GM23338 (cell line): ENCODE measurements at regions not wholly inside any gene's neighbourhood (a gene's known extent, or its start where the extent isn't known, plus 50 kb on each side); places are given as distances from the start of the nearest gene placed in this dataset.

Experiments
- ATAC-seq: fragments of 200-7000 bp; cut with Tn5 transposase; 3 replicates; pipeline ENCODE4 v1.9.1; 2020
- DNase-seq: peaks from one replicate; pipeline ENCODE4 v3.0.0-alpha.2; 2015; ENCODE audit warnings: low spot score
- H2AFZ ChIP-seq: fragments of 200-600 bp; sonication (generic); 2 replicates; pipeline ENCODE4 v1.8.0; 2016; ENCODE audit warnings: antibody characterized with exemption, mild to moderate bottlenecking, moderate library complexity
- H3F3A ChIP-seq: fragments of 200-600 bp; sonication (generic); replicated peaks from 2 replicates; pipeline ENCODE4 v1.8.0; 2017; ENCODE audit warnings: antibody characterized with exemption, mixed run types, low read depth
- H3K27ac ChIP-seq: fragments of 200-600 bp; sonication (generic); 2 replicates; pipeline ENCODE4 v1.6.1; 2016; ENCODE audit warnings: low read depth
- H3K27me3 ChIP-seq: fragments of 200-600 bp; sonication (generic); 2 replicates; pipeline ENCODE4 v1.8.0; 2016; ENCODE audit warnings: mild to moderate bottlenecking, mixed run types, moderate library complexity; ENCODE audit not compliant: insufficient read depth
- H3K36me3 ChIP-seq: fragments of 200-600 bp; sonication (generic); 2 replicates; pipeline ENCODE4 v1.8.0; 2016; ENCODE audit warnings: mild to moderate bottlenecking; ENCODE audit not compliant: insufficient read depth
- H3K4me1 ChIP-seq: fragments of 200-600 bp; sonication (generic); 2 replicates; pipeline ENCODE4 v1.8.0; 2016; ENCODE audit warnings: mild to moderate bottlenecking, moderate library complexity; ENCODE audit not compliant: insufficient read depth
- H3K4me2 ChIP-seq: fragments of 200-600 bp; sonication (generic); 2 replicates; pipeline ENCODE4 v1.7.1; 2017; ENCODE audit warnings: mixed run types
- H3K4me3 ChIP-seq: fragments of 200-600 bp; sonication (generic); 2 replicates; pipeline ENCODE4 v1.6.1; 2016; ENCODE audit warnings: mixed run types
- H3K79me2 ChIP-seq: fragments of 200-600 bp; sonication (generic); replicated peaks from 2 replicates; pipeline ENCODE4 v1.8.0; 2017; ENCODE audit warnings: mild to moderate bottlenecking; ENCODE audit not compliant: insufficient read depth
- H3K9me2 ChIP-seq: fragments of 200-600 bp; sonication (generic); 2 replicates; pipeline ENCODE4 v1.8.0; 2017; ENCODE audit not compliant: insufficient read depth
- H4K20me1 ChIP-seq: fragments of 200-600 bp; sonication (generic); replicated peaks from 2 replicates; pipeline ENCODE4 v1.8.0; 2017; ENCODE audit warnings: mild to moderate bottlenecking; ENCODE audit not compliant: insufficient read depth
- H3K27ac Mint-ChIP-seq: 2 replicates; pipeline ENCODE4 v1.8.0; 2020; ENCODE audit warnings: inconsistent platforms, mild to moderate bottlenecking, moderate library complexity, mixed read lengths
- H3K27me3 Mint-ChIP-seq: 3 replicates; pipeline ENCODE4 v1.8.0; 2022; ENCODE audit warnings: low read depth, mild to moderate bottlenecking, moderate library complexity, mixed read lengths, inconsistent platforms; ENCODE audit not compliant: insufficient read depth, poor library complexity
- H3K36me3 Mint-ChIP-seq: 3 replicates; pipeline ENCODE4 v1.8.0; 2021; ENCODE audit warnings: low read depth, mild to moderate bottlenecking, inconsistent platforms, moderate library complexity, mixed read lengths
- H3K4me1 Mint-ChIP-seq: 3 replicates; pipeline ENCODE4 v1.8.0; 2020; ENCODE audit warnings: mild to moderate bottlenecking, inconsistent platforms, mixed read lengths
- H3K4me3 Mint-ChIP-seq: 3 replicates; pipeline ENCODE4 v1.8.0; 2021; ENCODE audit warnings: moderate library complexity, mild to moderate bottlenecking, inconsistent platforms, mixed read lengths
- H3K9me3 Mint-ChIP-seq: 3 replicates; pipeline ENCODE4 v1.8.0; 2020; ENCODE audit warnings: moderate library complexity, mild to moderate bottlenecking, inconsistent platforms, mixed read lengths
- CTCF ChIP-seq, 2 experiments: fragments of 200-600 bp in 1 of 2; sonication (generic) in 1 of 2; conservative IDR thresholded peaks; 2 replicates each; pipeline versions ENCODE4 v1.5.1 to v1.6.1; 2016 to 2017; ENCODE audit warnings: antibody characterized with exemption in 2 of 2, low read depth in 2 of 2, mild to moderate bottlenecking in 2 of 2, moderate library complexity in 1 of 2
- ETS1 ChIP-seq: IDR thresholded peaks from 2 replicates; pipeline ENCODE4 v1.6.1; 2016; ENCODE audit warnings: antibody characterized with exemption
- EZH2 ChIP-seq: fragments of 200-600 bp; sonication (generic); IDR thresholded peaks from one replicate; pipeline ENCODE4 v1.8.0; 2017; ENCODE audit warnings: antibody characterized with exemption, mild to moderate bottlenecking, low read depth; ENCODE audit not compliant: unreplicated experiment
- NANOG ChIP-seq: IDR thresholded peaks from 2 replicates; pipeline ENCODE4 v1.6.1; 2016; ENCODE audit warnings: antibody characterized with exemption, borderline replicate concordance
- POLR2AphosphoS5 ChIP-seq: IDR thresholded peaks from 2 replicates; pipeline ENCODE4 v1.6.1; 2016; ENCODE audit warnings: antibody characterized with exemption, low read depth
- REST ChIP-seq: IDR thresholded peaks from one replicate; pipeline ENCODE4 v1.6.1; 2018; ENCODE audit warnings: antibody characterized with exemption; ENCODE audit not compliant: unreplicated experiment
- STAT1 ChIP-seq: IDR thresholded peaks from one replicate; pipeline ENCODE4 v1.6.1; 2016; ENCODE audit warnings: antibody characterized with exemption; ENCODE audit not compliant: unreplicated experiment
- ZNF114 ChIP-seq: fragments of 250-450 bp; sonication (Bioruptor Pico); IDR thresholded peaks from 2 replicates; pipeline ENCODE4 v1.5.0; 2020; ENCODE audit warnings: mild to moderate bottlenecking, moderate library complexity
- ZNF331 ChIP-seq: fragments of 250-450 bp; sonication (Bioruptor Pico); IDR thresholded peaks from 2 replicates; pipeline ENCODE4 v1.5.0; 2020; ENCODE audit warnings: low read depth, mild to moderate bottlenecking, moderate library complexity
- ZNF462 ChIP-seq: fragments of 250-450 bp; sonication (Bioruptor Pico); IDR thresholded peaks from 2 replicates; pipeline ENCODE4 v1.5.0; 2020; ENCODE audit warnings: mild to moderate bottlenecking, moderate library complexity

GRCh38 chr3:107899990-107900651 lies 190.7 kb downstream of the CD47 start (continued):
- TF ChIP-seq ETS1 (no peak), ZNF331 (CRISPR knock-in tag) (no peak), REST (no peak), NANOG (no peak), ZNF114 (no peak)

- Histone ChIP-seq H3F3A (no peaks in the 10 kb centered on the region), H3K4me1 (no peaks in the 10 kb centered on the region), H3K79me2 (no peaks in the 10 kb centered on the region), H3K36me3 (no peaks in the 10 kb centered on the region), H3K9me2 (no peaks in the 10 kb centered on the region), H3K27me3 (no peaks in the 10 kb centered on the region), H2AFZ (peak overlapping the region; percentile 72; the same call in 1 of the 2 replicates), H4K20me1 (no peaks in the 10 kb centered on the region), H3K27ac (no peak overlapping the region), H3K4me3 (no peak overlapping the region), H3K4me2 (no peak overlapping the region)
- Mint-ChIP-seq H3K4me3 (no peak overlapping the region), H3K9me3 (no peaks in the 10 kb centered on the region; the same call in 2 of the 3 replicates), H3K27ac (no peak overlapping the region), H3K4me1 (no peaks in the 10 kb centered on the region), H3K27me3 (peaks cover 3% of the 10 kb centered on the region), H3K36me3 (no peaks in the 10 kb centered on the region)
- no peak for DNase-seq
- no peak for ATAC-seq
- TF ChIP-seq EZH2 (no peak), ETS1 (no peak), CTCF (conservative IDR thresholded peaks at IDR 0.05; ENCODE audit: low read depth in 2 of 2) (no peak), POLR2AphosphoS5 (no peak), ZNF462 (CRISPR knock-in tag) (no peak), ZNF114 (no peak), STAT1 (no peak), NANOG (no peak)
These were observed 193.3 kb downstream of the CD47 start for GRCh38 chr3:107897471-107898061.
